Right ventricle myocardium superior (tissue), 1 donor: ENCODE measurements at regions not wholly inside any gene's neighbourhood (a gene's known extent, or its start where the extent isn't known, plus 50 kb on each side); places are given as distances from the start of the nearest gene placed in this dataset.

Experiments used
- ATAC-seq: fragments of 200-7000 bp; cut with Tn5 transposase; one replicate; pipeline ENCODE4 v1.9.1; 2020; ENCODE audit warnings: mild to moderate bottlenecking; ENCODE audit not compliant: poor library complexity
- DNase-seq: peaks from one replicate; pipeline ENCODE4 v3.0.0-alpha.2; 2020
- intact Hi-C: fragments of 100-400 bp; cut with DNase I; formaldehyde crosslinking; loops from one replicate; pipeline ENCODE4 v1.11.2; 2022
- donor health status: DM: no; HTN: yes; CAD: no; lungs with severe emphysema.

GRCh38 chr10:65500716-65501115 is 1425.1 kb upstream of the LRRTM3 start:
- no peak for DNase-seq
- ATAC-seq, result no peak

GRCh38 chr10:65501259-65501658 is 1424.6 kb upstream of the LRRTM3 start:
- intact Hi-C loops, result no loop called here
- ATAC-seq, result no peak
- DNase-seq, result no peak

More at GRCh38 chr10:65500716-65501115, 1425.1 kb upstream of the LRRTM3 start:
- intact Hi-C loops, result no loop called here

DNA sequence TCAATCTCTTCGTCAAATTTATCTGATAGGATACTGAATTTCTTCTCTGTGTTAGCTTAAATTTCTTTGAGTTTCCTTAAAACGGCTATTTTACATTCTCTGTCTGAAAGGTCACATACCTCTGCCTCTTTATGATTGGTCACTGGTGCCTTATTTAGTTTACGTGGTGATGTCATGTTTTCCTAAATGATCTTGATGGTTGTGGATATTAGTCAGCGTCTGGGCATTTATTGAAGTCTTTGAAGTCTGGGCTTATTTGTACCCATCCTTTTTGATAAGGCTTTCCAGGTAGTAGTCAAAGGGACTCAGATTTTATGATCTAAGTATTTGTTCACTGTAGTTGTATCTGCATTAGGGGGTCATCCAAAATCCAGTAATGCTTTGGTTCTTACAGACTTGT is 1407.5 kb upstream of the LRRTM3 start:
- ATAC-seq, result no peak
- intact Hi-C loops, result no loop called here

DNA sequence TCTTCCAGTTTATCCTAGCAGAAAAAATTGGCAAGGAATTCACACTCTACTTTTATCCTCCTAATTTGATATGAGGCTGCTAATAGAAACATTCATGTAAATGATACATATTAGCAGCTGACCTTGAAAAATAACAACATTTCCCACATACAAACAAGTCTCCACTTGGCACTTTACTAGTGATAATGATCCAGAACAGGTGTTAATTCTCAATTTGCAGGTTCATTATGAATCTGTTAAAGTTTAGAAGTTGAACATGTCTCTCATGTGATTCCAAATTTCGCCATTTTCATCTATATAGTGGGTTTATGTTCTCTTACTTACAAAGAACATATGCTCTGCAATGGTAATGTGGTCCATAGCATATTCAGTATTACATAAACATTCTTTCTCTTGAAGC is 1396.8 kb upstream of the LRRTM3 start:
- DNase-seq (no peak), ATAC-seq (no peak)
- intact Hi-C loops, result no loop called here

More for the DNA sequence above, 1407.5 kb upstream of the LRRTM3 start:
- no peak for DNase-seq

- intact Hi-C loops, result no loop called here
- no peak for ATAC-seq
- DNase-seq, result no peak
These were observed 1394.3 kb upstream of the LRRTM3 start for GRCh38 chr10:65531545-65531944.

DNA sequence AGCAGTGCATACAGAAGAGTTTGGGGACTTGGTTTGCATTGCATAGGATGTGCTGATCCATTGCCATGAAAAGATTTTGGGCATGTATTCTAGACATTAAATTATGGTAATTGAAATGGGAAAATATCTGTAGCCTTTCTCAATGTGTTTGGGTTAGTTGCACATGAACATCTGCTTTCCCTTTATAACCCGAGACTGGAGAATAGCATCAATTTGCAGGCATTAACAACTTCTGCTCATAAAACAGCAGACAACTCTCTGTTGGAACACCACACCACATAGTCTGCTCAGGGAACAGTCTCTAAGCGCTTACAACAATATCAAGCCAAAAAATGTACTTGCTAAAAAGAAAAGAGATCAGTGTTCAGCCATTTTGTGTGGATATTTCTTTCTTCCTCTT is 1391.1 kb upstream of the LRRTM3 start:
- DNase-seq (no peak), ATAC-seq (no peak)
- intact Hi-C loops, result no loop called here

- DNase-seq (no peak), ATAC-seq (no peak)
- intact Hi-C loops, result no loop called here
These were observed 1381.1 kb upstream of the LRRTM3 start for GRCh38 chr10:65544756-65545155.

DNA sequence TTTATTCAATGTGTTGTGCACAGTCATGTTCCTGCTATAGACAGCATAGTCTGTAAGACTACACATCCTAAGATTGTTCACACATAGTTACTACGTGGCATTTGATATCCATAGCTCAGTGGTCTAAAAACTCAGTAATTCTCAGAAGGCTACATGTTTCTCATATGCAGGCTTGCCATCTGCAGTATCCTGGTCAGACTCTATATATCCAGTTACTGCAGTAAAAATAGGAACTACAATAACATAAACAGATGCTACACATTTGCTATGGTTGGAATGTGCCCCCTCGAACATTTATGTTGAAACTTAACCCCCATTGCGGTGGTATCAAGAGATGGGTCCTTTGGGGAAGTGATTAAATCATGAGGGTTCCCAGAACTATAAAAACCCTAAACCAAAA is 1377.8 kb upstream of the LRRTM3 start:
- intact Hi-C loops, result no loop called here
- no peak for ATAC-seq
- no peak for DNase-seq

DNA sequence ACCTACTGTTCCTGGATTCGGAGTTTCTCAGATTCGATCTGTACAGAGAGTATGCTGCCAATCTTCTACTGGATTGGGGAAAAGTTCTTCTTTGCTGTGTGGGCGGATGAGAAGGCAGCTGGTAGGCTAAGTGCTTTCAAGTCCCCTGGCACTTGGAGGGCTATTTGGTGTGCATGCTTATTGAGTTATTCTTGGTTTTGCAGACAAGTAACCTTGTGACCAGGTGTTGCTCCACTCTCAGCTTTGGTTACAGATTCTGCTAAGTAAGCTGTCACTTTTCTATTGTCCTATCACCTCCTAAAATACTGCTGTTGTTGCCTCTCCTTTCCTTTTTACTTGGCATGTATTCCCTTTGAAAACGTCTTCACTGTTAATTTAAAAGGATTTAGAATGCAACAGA is 1375.1 kb upstream of the LRRTM3 start:
- intact Hi-C loops, result no loop called here
- ATAC-seq, result no peak

GRCh38 chr10:65555192-65555591 is 1370.6 kb upstream of the LRRTM3 start:
- no peak for ATAC-seq
- intact Hi-C loops, result no loop called here
- no peak for DNase-seq

More for the DNA sequence above, 1375.1 kb upstream of the LRRTM3 start:
- no peak for DNase-seq

DNA sequence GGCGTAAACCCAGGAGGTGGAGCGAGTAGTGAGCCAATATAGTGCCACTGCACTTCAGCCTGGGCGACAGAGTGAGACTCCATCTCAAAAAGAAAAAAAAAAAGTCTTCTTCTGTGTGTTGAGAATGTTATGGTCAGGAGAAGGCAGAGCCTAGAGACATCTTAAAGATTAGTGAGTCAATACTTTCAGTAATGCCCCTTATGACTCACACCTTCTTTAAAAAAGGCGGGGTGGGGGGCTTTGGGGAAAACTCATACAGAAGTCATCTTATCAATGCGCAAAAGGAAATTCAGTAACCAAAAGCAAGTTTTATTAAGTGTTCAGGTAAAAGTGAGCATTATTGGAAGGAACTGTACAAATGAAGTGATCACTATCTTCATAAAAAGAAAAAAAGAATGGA is 1369.8 kb upstream of the LRRTM3 start:
- intact Hi-C loops, result no loop called here

GRCh38 chr10:65559369-65559768 is 1366.5 kb upstream of the LRRTM3 start:
- intact Hi-C loops, result no loop called here
- DNase-seq (no peak), ATAC-seq (no peak)

More for the DNA sequence above, 1369.8 kb upstream of the LRRTM3 start:
- ATAC-seq (no peak), DNase-seq (no peak)

GRCh38 chr10:65565246-65565645 is 1360.6 kb upstream of the LRRTM3 start:
- intact Hi-C loops, result no loop called here
- ATAC-seq (no peak), DNase-seq (no peak)

DNA sequence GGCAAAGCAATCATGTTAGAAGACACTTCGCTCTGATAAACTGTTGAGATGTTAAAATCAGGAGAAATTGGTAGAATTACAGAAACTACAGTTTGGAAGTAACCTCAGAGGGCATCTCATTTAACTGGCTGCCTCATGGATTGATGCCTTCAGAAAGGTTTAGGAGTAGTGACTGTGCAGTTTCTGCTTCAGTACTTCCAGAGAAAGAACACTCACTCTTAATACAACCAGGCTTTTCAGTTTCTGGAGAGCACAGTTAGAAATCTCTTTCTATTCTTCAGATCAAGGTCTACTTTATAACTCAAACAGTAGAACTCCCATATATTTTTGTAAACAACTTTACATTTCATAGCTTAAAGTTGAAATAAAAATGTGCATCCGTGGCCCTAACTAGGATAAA is 1358.9 kb upstream of the LRRTM3 start:
- intact Hi-C loops, result no loop called here
- no peak for DNase-seq
- no peak for ATAC-seq

GRCh38 chr10:65570143-65571010 is 1355.5 kb upstream of the LRRTM3 start:
- ATAC-seq, result peak; percentile 89
- intact Hi-C loops, result no loop called here
- peak; percentile 53 for DNase-seq

DNA sequence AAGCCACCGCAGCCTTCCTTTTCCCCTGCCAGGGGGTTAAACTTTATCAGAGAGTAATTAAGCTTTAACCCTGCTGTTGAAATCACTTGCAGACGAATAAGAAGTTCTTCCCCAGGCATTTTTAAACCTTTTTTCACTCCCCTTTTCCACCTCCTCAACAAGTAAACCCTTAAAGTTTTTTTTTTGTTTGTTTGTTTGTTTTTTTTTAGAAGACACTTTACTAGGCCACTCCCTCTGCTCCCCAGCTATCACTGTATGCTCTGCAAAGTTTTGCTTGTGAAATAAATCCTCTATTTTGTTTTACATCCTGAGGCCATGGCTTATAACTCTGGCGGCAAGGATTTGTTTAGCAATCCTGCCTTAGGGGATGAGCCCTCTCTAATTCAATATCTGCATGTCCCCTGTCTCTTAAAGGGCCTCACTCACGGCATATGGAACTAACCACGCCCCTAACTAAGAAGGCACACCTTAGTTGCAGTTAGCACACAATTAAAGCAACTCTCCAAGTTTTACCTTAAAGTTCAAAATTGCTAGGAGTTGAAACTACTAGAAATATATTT is 1354.7 kb upstream of the LRRTM3 start:
- intact Hi-C loops, result no loop called here
- peak; percentile 53 for ATAC-seq
- DNase-seq, result no peak

GRCh38 chr10:65581426-65582026 is 1344.3 kb upstream of the LRRTM3 start:
- no peak for ATAC-seq
- no peak for DNase-seq
- intact Hi-C loops, result no loop called here

DNA sequence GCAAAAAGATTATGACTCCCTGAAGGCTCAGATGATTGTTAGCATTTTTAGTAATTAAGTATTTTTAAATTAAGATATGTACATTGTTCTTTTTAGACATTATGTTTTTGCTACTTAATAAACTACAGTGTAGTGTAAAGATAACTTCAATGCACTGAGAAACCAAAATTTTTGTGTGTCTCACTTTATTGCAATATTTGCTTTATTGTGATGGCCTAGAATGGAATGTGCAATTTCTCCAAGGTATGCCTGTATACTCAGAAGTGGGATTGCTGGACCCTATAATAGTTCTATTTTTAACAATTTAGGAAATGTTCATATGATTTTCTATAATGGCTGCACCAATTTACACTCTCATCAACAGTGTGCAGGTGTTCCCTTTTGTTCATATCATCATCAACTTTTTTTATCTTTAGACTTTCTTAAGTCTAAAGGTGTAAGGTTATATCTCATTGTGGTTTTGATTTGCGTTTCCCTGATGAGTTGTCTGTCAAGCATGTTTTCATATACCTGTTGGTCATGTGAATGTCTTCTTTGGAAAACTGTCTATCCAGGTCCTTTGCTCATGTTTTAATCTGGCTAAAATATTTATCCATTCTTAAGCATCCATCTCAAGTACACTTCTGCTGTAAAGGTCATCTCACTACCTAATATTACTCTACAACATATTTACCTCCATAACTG is 1323.5 kb upstream of the LRRTM3 start:
- ATAC-seq, result no peak
- intact Hi-C loops, result no loop called here
- no peak for DNase-seq

DNA sequence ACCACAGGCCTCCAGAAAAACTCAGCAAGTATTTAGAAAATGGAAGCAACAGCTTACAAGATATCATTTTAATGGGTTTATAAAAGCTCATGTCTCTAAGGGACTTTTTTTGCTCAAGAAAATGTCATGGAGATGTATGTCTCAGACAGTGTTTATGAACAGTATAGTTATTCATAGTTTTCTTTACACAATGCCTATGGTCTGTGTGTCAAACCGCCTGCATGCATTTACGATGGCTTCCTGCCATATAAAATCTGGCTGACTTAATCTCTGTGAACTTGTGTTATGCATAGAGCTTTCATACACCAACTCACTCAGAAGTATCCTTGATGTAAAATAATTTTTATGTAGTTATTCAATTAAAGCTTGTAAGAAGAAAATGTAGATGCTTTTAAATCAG is 1314.2 kb upstream of the LRRTM3 start:
- intact Hi-C loops, result no loop called here
- ATAC-seq (no peak), DNase-seq (no peak)
